Choroid plexus epithelial cell (primary cell): ENCODE measurements at regions not wholly inside any gene's neighbourhood (a gene's known extent, or its start where the extent isn't known, plus 50 kb on each side); places are given as distances from the start of the nearest gene placed in this dataset.

ENCODE experiments used
- DNase-seq: peaks from one replicate; pipeline ENCODE4 v3.0.0-alpha.2; 2010; ENCODE audit warnings: low read depth
- H3K4me3 ChIP-seq: 2 replicates; pipeline ENCODE4 v1.5.1; 2011; ENCODE audit warnings: low read depth, mild to moderate bottlenecking, control low read depth, low read length, moderate library complexity
- TF ChIP-seq, protein P1 (sequence below): conservative IDR thresholded peaks from 2 replicates; pipeline ENCODE4 v1.5.1; 2011; ENCODE audit warnings: low read depth, mild to moderate bottlenecking, control low read depth, inconsistent platforms, low read length, moderate library complexity

DNA sequence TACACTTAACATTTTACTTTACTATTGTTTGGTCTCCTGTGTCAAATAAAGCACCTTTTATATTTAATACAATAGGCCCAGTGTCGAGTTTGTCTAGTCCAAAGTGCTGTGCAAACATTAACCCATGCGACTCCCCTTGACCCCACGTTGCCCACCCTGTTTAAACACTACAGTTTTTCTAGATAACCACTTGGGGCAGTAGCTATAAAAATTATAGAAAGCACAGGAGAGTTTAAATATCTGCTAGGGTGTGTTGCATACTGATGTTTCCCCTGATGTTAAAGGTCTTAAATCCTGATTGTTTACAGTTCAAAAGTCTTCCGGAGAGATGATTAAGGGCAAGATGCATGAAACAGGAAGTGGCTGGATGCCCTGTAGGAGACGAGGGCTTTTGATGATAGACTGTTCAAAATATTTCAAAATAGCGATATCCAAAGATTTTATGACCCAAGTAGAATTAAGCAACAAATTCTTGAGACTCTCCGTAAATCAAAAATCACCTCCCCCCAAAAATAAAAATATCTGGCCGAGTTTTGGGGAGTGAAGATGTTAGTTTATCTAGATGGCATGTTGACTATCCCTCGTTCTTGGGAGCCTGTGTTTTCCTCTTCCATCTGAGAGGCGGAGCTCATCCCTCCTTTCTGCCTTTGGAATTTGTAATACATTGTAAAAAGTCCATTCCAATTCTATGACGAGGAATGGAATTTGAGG is 167.1 kb downstream of the FGF9 start:
- H3K4me3 ChIP-seq, result no peak overlapping the region
- no peak for DNase-seq
- TF ChIP-seq, protein P1, sequence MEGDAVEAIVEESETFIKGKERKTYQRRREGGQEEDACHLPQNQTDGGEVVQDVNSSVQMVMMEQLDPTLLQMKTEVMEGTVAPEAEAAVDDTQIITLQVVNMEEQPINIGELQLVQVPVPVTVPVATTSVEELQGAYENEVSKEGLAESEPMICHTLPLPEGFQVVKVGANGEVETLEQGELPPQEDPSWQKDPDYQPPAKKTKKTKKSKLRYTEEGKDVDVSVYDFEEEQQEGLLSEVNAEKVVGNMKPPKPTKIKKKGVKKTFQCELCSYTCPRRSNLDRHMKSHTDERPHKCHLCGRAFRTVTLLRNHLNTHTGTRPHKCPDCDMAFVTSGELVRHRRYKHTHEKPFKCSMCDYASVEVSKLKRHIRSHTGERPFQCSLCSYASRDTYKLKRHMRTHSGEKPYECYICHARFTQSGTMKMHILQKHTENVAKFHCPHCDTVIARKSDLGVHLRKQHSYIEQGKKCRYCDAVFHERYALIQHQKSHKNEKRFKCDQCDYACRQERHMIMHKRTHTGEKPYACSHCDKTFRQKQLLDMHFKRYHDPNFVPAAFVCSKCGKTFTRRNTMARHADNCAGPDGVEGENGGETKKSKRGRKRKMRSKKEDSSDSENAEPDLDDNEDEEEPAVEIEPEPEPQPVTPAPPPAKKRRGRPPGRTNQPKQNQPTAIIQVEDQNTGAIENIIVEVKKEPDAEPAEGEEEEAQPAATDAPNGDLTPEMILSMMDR, result no peak

DNA sequence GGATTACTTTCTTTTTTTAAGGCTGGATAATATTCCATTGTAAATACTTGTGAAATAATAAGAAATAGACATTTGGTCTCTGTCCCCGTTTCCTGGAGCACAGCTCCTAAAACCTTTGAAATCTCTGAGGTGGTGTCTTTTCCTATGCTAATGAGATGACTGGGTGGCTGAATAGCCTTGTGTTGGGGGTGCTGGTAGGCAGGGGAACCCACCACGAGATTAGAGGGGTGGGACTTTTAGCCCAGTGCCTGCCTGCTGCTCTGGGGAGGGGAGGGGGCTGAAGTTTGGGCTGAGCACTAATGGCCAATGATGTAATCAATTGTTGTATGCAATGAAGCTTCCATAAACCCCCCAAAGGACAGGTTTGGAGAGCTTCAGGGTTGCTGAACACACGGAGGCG is 175.7 kb downstream of the FGF9 start:
- TF ChIP-seq, protein P1, result no peak
- H3K4me3 ChIP-seq, result no peak overlapping the region
- DNase-seq, result no peak

DNA sequence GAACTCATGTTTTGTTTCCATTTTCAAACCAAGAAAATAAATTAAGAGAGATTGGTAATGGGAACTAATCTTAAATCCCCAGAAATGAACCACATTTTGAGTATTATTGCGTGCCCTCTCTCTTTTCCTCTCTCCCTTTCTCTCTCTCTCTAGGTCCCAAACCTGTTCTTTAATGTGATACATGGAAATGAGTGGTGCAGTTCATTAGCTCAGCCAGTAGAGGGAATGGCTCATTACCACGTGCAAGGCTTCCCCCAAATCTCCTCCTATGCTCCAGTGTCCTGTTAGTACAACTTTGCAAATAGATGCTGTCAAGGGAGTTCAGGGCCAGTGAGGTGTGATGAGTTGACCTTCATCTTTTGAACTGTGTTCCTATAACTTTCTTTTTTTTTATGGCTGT is 178.4 kb downstream of the FGF9 start:
- no peak overlapping the region for H3K4me3 ChIP-seq
- DNase-seq, result peak; percentile 0
- TF ChIP-seq, protein P1, result peak; percentile 21

DNA sequence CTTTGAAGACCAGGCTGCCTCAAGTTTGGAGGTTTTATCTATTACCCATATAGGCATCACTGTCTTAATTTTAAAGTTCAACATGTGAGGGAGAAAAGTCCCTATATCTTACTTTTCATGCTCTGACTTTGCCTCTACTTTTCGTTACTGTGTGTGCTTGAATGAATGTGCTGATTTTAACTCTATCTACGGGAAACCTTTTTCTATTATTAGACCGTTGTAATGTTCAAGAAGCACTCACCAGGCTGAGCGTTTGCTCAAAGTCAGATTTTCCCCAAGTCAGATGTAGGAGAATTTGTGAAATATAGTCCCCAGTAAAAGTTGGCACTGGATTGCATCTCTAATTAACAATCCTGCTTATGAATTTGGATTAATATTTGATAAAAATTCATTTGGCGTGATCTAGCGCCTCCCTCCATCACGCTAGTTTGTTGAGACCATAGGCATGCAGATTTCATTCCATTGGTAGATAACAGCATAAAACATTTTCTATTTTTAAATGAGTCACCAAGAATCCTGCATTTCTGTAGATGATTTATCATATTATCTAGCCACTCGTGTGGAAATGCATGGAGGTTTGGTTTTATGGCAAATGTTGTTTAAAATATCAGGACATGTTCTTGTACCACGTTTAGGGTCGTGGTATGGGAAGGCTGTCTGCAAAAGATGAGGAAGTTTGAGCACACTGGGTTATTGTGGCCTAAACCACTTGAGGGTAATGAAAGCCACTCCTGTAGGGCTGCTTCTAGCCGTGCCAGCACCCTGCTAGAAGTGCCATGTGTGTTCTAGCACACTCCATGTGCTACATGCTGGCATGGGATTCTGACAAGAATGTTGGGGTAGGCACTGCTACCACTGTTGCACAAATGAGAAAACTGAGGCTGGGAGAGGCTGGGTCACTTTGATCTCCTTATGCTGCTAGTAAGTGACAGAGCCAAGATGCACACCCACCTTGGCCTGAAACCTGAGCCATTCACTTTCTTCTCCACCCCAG is 179.4 kb downstream of the FGF9 start:
- no peak for DNase-seq
- H3K4me3 ChIP-seq, result no peak overlapping the region
- TF ChIP-seq, protein P1, result no peak

- H3K4me3 ChIP-seq, result no peak overlapping the region
- no peak for DNase-seq
- TF ChIP-seq, protein P1, result no peak
These were observed 181.2 kb downstream of the FGF9 start for GRCh38 chr13:21852043-21852442.

DNA sequence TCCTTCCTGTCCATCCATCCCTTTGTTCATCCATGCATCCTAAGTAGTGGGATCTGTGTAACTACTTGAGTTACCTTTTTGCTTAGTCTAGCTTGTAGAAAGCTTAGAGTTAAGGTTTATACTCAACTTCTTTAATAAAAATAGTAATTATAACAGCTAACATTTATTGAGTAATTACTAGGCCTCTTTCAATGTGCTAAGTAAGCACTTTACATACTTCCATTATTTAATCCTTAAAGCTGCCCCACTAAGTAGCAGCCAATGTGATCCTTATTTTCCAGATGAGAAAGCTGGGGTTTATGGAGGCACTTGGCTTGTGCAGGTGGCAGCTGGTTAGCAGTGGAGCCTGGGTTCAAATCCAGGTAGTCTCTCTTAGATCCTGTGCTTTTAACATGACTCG is 182.9 kb downstream of the FGF9 start:
- no peak overlapping the region for H3K4me3 ChIP-seq
- TF ChIP-seq, protein P1, result no peak
- DNase-seq, result no peak

DNA sequence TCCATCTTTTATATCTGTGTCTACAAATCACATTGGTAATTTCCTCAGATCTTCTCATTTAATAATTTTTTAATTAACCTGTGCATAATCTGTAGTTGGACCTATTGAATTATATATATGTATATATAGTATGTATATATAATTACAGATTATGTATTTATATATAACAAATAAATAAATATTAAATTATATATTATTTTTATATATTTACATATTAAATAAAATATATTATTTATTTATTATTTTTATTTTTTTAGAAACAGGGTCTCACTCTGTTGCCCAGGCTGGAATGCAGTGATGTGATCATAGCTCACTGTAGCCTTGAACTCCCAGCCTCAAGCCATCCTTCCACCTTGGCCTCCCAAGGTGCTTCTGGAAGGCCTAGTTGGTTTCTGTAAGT is 197.9 kb downstream of the FGF9 start:
- TF ChIP-seq, protein P1, result no peak
- no peak overlapping the region for H3K4me3 ChIP-seq
- DNase-seq, result no peak
